ENCODE measurements at regions not wholly inside any gene's neighbourhood (a gene's known extent, or its start where the extent isn't known, plus 50 kb on each side); places are given as distances from the start of the nearest gene placed in this dataset.
"Not testable (repeated sequence)": the region's sequence is repeated elsewhere in the genome, so short reads cannot be mapped to it uniquely, and the experiment has no call there.

GRCh38 chr12:54799966-54800365, 54.4 kb upstream of the MUCL1 start:
- DNase-seq, result not testable (repeated sequence)

DNA sequence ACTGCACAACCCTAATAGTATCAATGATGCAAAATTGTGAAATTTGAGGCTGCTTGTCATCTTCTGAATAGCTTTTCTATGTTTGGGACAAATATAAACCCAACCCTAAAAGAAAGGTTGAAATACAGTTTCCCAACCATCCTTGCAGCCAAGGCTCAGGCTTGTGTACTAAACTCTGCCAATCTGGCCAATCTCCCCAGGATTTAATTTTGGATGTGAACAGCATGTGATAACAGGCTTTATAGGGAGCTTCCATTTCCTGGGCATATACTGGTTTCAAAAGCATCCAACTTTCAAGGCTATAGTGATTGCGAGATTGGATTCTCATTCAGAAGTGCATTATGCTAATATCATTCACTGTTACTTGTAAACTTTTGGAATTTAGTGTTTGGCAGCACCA, 55.7 kb upstream of the MUCL1 start:
- no peak for DNase-seq

DNA sequence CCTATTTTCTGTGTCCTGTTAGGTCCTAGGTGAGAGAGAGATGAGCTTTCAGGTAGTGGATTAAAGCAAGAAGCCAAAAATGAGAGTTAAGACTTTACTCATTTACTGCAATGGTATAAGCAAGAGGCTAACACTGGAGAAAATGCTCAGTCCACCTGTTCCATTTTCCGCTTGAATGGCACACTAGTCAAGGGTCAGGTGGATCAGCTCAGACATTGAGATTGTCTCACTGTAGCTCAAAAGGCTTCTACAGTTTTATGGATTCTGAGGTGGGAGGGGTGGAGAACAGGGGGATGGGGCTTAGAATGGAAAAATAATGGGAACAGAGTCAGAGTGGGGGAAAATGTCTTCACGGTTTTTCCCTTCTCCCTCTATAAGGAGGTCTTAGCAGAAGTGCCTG, 57.3 kb upstream of the MUCL1 start:
- no peak for DNase-seq

- no peak for DNase-seq
These were observed 58.7 kb upstream of the MUCL1 start for GRCh38 chr12:54795644-54796043.

DNA sequence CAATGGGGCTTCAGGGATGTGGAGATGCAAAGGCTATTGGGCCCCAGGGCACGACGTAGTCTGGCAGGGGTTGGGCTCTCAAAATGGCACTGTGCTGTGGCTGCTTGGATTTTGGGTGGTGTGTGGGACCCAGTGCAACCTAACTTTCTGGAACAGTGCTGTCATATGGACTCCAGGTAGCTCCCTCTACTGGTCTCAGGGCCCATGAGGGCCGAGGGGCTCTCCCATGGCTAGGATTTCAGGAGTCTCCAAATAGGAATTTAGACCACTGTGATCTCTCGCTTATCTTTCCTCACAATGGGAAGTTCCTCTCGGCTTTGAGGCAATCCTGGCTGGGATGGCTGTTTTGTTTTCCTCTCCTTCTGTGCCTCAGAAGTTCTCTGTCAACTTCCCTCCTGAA, 68.2 kb upstream of the MUCL1 start:
- DNase-seq, result no peak

GRCh38 chr12:54784115-54784514, 70.2 kb upstream of the MUCL1 start:
- no peak for DNase-seq

DNA sequence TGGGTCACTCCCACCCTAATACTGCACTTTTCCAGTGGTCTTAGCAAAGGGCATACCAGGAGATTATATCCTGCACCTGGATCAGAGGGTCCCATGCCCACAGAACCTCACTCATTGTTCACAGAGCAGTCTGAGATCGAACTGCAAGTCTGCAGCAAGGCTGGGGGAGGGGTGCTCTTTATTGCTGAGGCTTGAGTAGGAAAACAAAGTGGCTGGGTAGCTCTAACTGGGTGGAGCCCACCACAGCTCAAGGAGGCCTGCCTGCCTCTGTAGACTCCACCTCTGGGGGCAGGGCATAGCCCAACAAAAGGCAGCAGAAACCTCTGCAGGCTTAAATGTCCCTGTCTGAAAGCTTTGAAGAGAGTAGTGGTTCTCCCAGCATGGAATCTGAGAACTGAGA, 77.3 kb upstream of the MUCL1 start:
- not testable (repeated sequence) for DNase-seq

DNA sequence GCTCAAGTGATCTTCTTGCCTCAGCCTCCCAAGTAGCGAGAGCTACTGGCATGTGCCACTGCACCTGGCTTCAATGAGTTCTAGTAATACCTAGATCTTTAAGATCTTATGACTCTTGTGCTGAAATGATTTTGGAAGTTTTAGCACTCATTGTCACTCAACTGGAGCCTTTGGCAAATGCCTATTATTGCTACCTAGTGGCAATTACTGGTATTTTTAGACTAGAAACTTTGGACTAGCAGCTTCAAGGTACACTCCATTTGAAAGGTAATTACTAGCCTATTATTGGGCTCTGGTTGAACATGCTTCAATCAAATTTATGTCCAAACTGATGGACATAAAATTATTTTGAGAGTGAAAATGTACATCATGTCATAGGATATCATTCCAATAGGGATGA, 80.7 kb upstream of the MUCL1 start:
- no peak for DNase-seq

DNA sequence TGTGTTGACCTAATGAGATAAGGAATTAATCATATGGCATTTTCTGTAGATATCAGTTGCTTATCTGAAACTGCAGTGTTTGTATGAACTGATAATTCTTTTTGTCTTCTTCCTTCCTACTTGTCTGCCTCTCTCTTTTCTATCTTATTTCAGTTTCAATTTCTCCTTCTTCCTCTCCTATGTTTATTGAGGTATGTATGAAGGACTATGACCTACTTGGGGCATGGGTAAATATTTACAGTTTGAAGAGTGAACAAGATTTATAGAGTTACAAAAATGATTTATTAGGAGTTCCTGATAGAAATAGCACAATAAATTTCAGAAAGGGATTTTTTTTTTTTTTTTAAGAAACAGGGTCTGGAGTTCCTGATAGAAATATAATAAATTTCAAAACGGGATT, 88.7 kb upstream of the MUCL1 start:
- DNase-seq, result no peak

- no peak for DNase-seq
These were observed 91.9 kb upstream of the MUCL1 start for GRCh38 chr12:54762390-54762789.

GRCh38 chr12:54759751-54760150, 94.6 kb upstream of the MUCL1 start:
- DNase-seq, result no peak

DNA sequence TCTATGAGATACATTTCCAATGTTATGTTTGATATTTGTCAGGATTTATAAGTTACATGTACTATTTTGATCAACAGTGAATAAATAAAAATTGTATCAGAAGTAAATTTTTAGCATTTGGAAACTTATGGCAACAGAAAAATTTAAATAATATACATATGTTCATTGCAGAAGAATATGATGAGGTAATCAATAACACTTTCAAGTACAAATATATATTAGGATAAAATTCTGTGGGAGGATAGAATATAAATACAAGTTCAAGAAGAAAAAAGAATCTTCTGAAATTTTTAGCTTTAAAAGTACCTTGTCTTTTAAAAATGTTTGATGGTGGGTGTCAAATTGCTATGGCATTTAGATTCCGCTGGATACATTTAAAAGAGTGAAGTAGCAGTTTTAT, 102.8 kb upstream of the MUCL1 start:
- DNase-seq, result no peak

DNA sequence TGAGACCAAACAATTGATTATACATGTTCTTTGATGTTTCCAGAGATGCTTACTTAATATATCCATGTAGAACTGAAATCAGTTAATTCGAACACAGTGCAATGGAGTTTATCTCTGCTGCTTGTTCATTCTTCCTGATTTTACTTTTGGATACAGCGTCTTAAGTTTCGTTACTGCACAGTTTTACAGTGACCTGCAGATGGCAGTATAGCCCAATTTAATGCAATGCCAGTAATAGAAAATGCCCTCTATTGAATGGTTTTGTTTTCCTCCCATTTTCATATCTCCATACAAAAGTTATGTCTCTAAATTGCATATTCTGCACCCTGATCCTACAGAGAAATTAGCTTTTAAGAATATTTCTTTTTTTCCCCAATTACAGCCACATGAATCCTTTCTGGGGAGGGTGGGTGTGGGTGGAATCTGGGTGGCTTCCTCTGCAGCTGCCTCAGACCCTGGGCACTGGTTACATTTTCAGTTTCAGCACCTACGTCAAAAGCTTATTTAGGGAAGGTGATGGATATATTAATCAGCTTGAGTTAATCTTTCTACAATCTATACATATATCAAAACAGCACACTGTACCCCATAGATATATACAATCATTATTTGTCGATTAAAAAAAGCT, 101.1 kb upstream of the DCD start:
- DNase-seq, result peak; percentile 57

DNA sequence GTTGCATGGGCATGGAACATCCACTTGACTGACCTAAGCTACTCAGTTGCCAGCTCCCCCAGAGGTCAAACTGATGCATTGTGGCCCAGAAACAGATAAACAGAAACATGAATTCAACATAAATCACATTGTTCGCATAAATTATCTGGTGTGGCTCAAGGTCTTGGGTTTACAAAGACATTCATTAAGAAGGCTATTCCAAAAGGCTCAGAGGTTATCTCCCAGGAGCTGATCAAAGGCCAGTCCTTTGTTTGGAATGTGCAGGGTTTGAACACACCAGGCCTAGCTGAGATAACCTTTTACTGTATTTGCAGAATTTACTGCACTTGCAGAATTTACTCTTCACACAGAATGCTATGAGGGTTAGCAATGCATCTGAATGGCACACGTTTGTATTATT, 96.4 kb upstream of the DCD start:
- DNase-seq, result no peak

GRCh38 chr12:54740882-54741281, 92.7 kb upstream of the DCD start:
- no peak for DNase-seq

GRCh38 chr12:54736549-54736948, 88.4 kb upstream of the DCD start:
- DNase-seq, result no peak

DNA sequence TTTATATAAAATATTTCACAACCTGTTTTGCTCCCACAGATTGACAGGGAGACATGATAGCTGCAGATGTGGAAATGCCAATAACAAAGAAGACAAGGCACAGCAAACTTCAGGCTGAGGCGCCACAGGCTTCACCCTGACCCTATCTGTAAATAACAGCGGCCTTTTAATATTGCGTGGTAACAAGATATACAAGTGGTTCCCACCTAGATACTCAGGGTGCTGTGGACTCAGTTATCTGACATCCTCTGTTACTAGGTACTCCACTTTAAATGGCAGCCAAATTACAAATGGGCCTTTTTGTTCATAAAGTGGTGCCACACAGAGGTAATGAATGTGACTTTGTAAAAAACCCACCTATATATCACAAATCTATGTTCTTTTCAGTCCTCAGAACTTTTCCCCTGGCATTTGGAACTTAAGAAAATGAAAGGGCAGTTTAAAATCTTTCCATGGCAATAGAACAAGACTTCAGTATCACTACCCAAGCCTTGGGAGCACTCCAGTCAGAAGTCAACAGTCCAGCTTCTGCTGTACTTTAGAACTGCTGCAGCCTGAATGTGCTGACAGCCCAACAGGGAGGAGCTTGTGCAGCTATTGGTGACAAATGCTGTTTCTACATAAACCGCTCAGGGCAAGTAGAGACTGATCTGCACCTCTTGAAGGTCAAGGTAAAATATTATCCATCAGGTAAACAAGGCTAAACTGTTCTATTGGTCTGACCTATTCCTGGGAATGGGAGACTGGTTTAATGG, 86.2 kb upstream of the DCD start:
- no peak for DNase-seq

DNA sequence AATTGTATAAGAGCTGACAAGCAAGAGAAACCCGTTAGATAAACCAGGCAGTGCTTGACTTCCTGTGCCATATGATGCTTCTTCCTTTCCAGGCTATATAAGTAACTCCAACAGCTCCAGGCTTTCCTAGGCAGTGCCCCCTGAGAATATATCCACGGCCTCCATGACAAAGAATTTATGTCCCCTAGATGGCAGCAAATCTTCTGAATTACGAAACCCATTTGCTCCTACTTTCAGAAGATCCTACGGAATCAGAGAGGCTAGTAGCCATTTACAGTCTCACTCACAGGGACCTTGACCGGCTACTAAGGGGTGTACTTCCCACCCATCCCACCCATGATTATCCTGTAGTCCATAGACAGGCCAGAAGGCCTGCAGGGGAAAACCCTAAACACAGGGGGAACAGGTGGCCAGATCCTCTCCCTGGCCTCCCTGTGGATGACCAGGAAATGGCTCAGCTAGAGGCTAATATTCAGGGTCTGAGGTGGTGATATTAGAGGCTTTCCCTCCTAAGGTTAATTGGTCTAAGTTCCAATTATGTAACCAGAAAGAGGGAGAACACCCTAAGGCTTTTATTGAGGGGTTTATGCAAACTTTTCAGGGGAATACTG, 77.2 kb upstream of the DCD start:
- no peak for DNase-seq

- peak; percentile 48 for DNase-seq
These were observed 75.5 kb upstream of the DCD start for GRCh38 chr12:54723379-54724256.

DNA sequence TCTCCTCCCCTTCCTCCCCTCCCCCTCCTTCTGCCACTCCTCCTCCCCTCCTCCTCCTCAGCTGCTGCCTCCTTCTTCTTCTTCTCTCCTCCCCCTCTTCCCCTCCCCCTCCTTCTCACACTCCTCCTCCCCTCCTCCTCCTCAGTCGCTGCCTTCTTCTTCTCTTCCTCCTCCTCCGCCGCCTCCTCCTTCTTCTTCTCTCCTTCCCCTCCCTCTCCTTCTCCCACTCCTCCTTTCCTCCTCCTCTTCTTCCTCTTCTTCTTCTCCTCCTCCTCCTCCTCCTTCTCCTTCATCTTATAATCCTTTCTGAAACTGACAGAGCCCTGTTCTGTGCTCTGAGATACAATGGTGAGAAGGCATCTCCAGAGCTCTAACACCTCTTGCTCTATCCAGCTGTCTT, 73.1 kb upstream of the DCD start:
- no peak for DNase-seq

GRCh38 chr12:54719691-54720090, 71.5 kb upstream of the DCD start:
- no peak for DNase-seq

DNA sequence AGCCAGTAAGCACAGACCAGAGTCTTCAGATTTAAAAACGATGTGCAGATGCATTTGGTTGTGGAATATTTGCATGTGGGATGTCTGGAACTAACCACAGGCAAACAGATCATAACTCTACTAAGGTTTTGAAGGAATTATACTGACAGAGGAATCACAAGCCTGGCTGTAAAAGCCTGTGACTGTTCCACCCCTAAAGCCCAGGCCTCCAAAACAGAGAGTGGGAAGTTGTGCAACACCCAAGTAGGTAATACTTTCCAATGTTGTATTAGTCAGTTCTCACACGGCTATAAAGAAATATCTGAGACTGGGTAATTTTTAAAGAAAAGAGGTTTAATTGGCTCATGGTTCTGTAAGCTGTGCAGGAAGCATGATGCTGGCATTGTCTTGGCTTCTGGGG, 68.1 kb upstream of the DCD start:
- DNase-seq, result no peak

- DNase-seq, result not testable (repeated sequence)
These were observed 65.7 kb upstream of the DCD start for GRCh38 chr12:54713876-54714275.

DNA sequence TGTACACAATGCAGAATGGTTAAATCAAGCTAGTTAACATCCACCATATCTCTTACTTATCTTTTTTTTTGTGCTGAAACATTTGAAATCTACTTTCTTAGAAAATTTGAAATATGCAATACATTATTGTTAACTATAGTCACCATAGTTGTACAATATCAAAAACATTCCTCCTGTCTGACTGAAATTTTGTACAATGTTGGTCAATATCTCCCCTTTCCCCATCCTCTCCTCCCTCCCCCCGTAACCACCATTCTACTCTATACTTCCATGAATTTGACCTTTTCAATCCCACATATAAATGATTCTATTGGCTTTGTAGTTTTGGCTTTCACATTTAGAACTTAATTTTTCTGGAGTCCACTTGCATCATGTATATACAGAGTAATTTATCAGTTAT, 63.5 kb upstream of the DCD start:
- no peak for DNase-seq
